Left hindlimb (tissue), 1 donor: ENCODE measurements at regions not wholly inside any gene's neighbourhood (a gene's known extent, or its start where the extent isn't known, plus 50 kb on each side); places are given as distances from the start of the nearest gene placed in this dataset.
"Not testable (repeated sequence)": the region's sequence is repeated elsewhere in the genome, so short reads cannot be mapped to it uniquely, and the experiment has no call there.

Experiments used
- DNase-seq: peaks from one replicate; pipeline ENCODE4 v3.0.0-alpha.2; 2018

DNA sequence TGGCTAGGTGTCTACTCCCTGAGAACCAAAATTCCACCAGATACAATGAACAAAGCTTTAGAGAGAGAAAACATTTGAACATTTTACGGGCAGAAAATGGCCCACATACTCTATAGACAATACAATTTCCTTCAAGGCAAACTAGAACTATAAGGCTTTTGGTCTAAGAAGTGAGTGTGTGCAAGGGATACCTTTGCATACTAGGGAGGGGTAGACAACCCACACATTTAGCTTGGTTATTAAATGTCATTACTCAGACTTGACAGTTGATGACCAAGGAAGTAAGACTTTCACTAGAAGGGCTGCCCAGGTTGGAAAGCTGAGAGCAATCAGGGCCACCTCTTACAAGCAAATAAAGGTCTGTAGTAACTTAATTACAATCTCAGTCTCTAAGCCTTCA lies 64.0 kb upstream of the PLEKHM1 start:
- not testable (repeated sequence) for DNase-seq

DNA sequence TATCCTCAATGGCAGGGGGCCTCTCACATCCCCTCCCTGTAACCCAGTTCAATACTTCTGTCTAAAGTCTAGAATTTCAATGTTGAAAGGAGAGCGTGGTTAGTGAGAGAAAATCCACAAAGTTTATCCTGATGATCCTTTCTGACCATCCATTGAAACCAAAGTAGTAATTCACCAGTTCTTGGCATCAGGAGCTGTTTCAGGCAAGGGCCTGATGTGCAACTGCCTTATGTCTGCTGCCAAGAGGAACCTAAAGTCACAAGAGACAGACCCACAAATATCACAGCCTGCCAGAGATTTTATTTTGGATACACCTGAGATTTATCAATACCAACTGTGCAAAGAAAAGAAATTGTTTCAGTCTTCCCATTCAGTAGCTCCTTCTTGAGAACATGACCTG lies 68.3 kb upstream of the PLEKHM1 start:
- not testable (repeated sequence) for DNase-seq

DNA sequence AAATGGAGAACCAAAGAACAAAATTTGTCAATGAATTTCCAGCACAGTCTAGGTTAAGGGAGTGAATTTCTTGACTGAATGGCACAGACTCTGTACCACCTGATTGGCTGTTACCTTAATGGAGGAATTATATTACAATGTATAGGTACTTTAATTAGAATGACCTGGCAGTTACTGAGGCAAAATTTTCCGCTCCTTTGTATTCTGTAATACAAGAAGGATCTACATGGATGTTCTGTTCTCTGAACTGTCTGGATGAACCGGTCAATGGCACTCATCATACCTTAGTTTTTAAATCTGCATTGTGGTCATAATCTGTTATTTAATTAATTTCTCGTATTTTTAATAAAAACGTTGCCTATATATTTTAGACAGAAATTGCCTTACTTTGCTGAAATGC lies 72.3 kb upstream of the PLEKHM1 start:
- DNase-seq, result not testable (repeated sequence)

DNA sequence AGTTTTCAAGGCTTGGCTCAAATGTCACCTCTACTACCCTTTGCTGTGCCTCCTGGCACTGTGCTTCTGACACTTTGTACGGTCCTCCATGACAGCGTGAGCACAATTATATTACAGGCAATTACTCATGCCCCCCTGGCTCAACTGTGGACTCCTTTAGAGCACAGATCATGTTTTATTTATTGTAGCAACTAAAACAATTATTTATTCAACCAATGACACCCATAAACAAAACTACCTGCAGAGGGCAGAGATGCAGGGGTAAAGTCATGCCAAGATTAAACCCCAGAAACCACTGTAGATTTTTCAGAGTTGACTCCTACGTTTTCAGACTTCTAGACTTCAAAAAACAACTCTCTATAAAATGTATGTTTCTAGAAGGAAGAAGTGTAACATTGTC lies 72.8 kb upstream of the PLEKHM1 start:
- not testable (repeated sequence) for DNase-seq

DNA sequence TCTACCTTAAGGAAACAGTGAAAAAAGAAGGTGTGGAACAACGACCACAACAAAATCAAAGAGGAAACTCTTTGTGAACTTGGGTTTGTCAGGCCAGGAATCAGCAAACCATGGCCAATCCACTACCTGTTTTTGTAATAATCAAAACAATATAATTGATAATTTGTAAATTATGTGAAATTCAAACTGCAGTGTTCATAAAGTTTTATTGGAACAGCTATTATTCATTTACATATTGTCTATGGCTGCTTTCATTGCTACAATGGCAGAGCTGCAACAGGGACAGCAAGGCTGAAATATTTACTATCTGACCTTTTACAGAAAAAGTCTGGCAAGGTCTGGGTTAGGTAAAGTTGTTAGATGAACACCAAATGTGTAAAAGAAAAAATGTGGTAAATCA lies 77.8 kb upstream of the PLEKHM1 start:
- DNase-seq, result not testable (repeated sequence)

DNA sequence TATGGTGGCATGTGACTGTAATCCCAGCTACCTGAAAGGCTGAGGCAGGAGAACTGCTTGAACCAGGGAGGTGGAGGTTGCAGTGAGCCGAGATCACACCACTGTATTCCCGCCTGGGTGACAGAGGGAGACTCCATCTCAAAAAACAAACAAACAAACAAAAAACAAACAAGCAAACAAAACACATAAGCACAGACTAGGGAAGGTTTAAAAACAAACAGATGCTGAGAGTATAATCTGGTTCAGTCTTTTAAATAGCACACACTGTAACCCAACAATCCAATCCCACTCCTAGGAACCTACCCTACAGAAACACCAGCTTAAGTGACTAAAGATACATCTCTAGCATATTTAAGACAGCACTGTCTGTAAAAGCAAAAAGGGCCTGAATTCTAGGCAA lies 82.8 kb upstream of the PLEKHM1 start:
- DNase-seq, result not testable (repeated sequence)

DNA sequence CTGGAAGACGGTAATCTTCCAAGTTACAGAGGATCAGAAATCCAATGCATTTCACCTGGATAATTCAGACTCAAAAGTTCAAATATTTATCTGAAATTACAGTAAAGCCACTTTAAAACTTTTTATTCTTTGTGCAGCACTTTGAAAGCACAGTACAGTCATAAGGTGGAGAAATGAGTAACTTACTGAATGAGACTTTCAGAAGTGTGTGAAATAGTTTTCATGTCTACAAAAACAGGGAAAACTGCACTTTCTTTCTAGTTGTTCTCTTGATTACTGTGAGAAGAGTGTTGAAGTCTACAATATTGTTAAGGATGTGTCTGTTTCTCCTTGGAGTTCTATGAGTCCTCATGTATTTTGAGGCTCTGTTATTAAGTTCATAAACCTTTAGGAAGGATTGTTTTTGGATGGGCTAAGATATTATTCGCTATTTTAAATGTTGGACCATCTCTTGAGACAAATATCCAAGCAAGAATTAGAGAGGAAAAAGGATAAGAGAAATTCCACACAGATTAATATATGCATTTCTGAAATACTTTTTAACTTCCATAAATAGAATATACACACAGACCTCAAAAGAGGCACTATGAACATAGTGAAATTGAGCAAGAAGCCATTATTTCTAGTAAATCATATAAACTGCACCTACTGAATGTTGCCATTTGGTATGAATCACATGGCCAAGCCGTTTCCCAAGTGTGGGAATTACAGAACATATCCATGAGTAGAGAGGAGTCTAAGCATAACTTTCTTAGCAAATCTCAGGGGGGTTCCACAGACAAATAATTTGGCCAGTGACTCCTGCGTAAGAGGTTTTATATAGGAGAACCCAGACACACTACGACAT lies 83.6 kb upstream of the PLEKHM1 start:
- DNase-seq, result no peak

DNA sequence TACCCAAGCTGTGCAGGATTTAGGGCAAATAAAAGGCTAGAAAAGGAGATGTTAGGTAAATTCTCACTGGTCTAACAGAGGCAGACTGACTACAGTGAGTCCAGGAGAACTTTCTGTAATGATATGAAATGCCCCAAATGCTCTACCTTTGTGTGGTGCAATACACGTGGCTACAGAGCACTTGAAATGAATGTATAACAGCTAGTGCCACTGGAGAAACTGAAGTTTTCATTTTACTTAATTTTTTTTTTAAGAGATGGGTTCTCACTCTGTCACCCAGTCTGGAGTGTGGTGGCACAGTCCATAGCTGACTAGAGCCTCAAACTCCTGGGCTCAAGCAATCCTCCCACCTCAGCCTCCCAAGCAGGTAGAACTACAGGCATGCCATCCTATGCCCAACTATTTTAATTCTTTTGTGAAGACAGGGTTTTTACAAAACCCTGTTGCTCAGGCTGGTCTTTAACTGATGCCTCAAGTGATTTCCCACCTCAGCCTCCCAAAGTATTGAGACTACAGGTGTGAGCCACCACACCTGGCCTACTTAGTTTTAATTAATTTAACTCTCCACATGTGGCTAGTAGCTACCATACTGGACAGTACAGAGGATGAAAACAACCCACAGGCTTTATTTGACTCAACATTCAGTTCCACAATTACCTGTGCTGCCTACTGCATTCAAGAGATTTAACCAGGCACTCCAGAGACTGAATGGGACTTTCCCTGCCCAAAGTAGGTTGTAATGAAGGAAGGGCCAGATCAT lies 84.8 kb upstream of the PLEKHM1 start:
- no peak for DNase-seq

DNA sequence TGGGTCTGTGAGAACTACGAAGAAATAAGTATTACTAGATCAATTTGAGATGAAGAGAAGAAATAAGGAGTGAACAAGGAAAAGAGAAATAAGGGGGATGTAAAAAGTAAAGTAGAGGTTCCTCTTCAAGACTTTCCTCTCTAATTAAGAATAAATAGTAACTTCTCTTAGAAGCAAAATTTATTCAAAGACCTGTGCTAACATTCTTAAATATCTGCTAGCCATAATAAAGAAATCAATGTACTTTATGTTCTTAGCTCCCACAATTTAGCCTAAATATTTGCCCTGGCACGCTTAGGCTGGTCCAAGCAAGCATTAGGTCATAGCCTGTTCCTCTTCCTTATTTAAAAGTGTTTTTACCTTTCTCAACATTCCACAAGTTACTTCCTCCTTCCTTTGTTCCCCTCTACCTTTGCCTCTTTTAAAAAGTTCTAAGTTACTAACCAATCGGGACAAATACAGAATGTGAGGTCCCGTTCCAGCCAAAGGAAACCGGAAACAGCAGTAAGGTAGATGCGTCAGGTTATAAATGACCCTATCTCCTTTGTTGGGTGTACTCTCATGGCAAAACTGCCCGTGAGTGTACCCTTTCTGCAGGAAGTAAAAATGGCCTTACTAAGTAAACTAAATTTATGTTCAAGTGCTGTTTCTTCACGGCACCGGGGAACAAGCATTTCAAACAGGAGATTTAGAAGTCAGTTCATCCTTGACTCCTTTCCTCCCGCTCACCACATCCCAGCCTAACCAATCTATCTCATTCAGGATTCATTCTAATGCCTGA lies 86.2 kb upstream of the PLEKHM1 start:
- peak; percentile 26 for DNase-seq

DNA sequence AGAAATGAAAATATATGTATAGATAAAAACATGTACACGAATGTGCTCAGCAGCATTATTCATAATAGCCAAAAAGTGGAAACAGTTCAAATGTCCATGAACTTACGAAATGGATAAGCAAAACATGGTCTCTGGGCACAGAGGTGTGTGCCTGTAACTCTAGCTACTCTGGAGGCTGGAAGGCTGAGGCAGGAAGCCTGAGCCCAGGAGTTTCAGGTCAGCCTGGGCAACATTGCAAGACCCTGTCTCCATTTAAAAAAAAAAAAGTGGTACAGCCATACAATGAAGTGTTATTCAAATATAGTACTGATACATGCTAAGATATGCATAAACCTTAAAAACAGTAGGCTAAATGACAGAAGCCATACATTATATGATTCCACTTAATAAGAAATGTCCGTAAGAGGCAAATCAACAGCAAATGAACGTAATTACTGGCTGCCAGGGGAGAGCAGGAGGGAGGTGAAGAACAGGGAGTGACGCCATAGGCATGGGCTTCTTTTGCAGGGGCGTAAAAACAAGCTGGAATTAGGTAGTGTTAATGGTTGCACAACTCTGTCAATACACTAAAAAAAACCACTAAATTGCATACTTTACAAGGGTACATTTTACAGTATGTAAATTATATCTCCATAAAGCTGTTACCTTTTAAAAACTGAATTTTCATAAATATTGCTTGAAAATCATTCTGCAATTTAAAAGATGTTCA lies 87.2 kb upstream of the PLEKHM1 start:
- no peak for DNase-seq

DNA sequence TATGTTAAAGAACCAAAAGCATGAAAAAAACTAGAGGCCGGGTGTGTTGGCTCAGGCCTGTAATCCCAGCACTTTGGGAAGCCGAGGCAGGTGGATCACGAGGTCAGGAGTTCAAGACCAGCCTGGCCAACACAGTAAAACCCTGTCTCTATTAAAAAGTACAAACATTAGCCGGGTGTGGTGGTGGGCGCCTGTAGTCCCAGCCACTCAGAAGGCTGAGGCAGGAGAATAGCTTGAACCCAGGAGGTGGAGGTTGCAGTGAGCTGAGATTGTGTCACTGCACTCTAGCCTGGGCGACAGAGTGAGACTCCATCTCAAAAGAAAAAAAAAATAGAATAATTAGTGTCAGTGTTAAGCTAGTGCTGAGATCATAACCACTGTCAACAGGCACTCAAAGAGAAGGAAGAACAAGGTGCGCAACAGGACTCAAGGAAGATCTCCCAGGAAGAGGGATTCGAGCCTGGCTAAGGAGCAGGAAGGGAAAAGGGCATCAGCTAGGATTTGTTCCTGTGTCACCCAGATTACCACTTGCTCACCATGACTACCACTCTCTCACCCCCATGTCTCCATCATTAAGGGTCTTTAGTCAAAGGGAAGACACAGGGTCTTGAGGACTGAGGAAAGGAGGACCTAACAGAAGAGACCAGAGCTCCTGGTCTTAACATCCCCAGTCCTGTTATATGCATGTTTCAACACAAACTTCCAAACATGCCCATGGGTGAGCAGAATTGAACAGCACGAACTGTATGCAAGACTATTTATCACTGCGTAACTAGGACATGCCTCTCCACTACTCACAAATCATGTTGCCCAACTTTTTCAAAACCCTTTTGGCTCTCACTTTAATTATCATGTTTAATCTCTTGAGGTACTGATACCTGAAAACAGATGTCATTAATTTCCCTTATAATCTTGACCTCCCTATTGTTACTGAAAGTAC lies 88.3 kb upstream of the PLEKHM1 start:
- DNase-seq, result no peak

DNA sequence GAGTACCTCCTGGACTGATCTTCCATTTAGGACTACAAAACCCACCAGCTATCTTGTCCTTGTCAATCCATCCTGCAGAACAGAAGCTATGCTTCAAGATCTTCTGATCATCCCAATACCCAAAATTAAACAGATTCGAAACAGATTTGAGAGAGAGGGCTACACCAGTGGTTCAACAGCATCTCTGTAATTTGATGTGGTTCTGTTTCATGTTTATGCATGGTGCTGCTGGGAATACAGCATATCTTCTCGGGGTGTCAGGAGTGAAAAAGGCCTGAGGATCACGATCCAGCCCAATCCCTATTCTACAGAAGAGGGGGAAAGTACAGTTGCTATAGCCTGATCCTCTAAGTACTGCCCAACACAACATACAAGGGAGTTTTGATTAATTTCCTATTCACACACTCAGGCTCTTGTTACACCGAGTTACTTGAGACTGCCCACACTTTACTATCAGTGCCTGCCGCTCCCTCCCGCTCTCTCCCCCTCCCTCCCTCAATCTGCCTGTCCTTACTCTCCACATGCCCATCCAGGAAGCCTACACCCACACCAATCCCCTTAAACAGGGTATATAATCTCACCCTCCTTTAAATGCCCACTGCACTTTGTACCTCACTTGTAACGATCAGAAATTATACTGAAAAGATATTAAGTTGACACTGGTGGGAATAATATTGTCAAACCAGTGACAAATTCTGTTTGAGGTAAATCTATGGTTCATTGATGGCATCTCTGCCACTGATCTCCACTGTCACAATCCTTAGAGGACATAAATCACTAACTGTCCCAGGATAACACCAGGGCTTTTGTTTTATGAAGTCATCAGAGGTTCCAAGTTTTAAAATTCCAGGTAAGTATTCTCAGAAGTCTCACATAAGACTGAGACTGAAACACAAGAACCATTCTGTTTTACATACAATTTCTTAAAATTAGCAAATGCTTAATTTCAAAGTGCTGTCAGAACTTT lies 89.3 kb upstream of the PLEKHM1 start:
- DNase-seq, result peak; percentile 29

DNA sequence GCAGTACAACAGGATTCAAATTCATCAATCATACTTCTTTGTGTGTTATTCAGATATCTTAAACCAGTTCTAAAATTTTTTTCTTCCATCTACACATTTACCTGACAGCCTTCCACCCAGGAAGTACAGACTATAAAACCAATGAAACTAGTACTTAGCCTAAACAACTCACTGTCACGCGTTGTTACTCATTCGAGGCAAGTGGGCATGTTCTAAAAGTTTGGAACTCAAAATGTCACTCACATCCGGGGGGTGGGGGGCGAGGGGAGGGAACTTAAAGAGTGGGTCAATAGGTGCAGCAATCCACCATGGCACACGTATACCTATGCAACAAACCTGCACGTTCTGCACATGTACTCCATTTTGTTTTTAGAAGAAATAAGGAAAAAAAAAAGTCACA lies 90.4 kb upstream of the PLEKHM1 start:
- peak; percentile 24 for DNase-seq

DNA sequence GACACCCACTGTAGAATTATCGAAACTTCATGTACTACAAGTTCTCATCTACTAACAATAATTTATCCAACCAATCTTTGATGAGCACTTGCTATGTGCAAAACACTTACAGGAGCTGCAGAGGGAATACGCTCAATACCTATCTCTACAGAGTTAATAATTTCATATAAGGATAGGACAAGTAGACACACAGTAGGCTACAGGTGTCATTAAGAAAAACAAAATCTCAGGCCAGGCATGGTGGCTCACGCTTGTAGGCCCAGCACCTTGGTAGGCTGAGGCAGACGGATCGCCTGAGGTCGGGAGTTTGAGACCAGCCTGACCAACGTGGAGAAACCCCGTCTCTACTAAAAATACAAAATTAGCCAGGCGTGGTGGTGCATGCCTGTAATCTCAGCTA lies 91.3 kb upstream of the PLEKHM1 start:
- DNase-seq, result no peak

DNA sequence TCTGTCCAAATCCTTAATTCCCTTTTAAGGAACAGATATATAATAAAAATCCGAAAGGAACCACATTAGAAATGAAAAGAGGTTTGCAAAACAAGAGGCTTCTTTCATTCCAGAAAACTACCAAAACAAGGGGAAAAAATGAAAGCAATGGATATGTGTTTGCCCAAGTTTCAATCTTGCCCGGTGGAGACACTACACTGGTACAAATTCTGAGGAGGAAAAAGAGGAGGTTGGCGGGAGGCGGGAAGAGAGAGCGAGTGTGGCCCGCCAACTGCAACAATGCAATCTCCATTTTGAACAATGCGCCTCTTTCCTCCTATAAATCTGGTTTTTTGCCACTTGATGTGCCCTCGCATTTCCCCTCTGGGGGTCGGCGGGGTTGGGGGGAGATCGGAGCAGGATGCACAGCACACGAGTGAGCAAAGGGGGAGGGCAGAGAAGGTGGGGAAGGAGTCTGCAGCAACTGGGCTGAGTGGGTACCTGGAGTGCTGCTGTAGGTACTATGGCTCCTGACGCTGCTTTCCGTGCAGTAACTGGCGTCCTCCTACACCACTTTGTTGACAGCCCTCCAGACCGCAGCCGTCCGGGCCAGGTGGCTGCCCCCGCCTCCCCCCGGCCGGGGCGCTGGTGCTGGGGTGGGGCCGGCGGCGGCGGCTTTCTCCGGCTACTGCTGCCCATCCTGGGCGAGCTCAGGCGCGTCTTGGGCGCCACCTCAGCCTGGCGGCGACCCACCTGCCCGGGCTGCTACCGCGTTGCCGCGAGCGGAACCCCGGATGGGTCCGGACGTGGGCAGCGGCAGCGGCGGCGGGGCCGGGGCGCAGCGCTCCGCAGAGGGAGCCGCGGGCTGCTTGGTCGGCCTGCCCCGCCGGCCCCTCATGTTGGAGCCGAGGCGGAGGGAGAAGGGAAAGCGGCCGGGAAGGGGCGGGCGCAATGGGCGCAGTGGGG lies 93.8 kb upstream of the PLEKHM1 start:
- peak; percentile 86 for DNase-seq

DNA sequence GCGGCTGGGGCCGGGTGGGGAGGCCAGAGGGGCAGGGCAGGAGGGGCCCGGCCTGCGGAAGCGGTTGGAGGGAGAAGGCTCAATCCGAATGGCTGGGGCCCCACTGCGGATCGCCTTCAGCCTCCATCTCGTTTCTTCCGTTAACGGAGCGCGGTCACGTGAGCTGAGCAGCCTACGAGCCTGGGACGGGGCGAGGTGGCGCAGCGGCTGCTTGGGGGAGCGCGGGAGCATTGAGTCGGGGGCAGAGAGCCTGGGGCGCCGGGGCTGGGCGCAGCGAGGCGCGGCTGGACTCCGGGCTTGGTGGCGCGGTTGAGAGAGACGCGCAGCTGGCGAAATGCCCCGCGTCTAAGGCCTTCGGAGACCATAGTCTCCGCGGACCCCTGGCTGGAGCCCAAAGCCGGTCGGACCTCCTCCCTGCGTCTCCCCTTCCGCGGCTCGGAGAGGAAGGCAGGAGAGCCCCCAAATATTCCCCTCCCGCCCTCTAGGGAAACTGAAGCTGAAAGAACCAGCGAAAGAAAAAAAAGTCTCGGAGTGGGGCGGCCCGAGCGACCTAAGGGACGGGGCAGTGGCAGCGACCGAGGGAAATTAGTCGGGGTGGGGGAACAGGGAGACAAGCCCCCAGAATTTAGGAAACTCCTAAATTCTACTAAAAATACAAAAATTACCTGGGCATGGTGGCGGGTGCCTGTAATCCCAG lies 94.7 kb upstream of the PLEKHM1 start:
- peak; percentile 91 for DNase-seq

DNA sequence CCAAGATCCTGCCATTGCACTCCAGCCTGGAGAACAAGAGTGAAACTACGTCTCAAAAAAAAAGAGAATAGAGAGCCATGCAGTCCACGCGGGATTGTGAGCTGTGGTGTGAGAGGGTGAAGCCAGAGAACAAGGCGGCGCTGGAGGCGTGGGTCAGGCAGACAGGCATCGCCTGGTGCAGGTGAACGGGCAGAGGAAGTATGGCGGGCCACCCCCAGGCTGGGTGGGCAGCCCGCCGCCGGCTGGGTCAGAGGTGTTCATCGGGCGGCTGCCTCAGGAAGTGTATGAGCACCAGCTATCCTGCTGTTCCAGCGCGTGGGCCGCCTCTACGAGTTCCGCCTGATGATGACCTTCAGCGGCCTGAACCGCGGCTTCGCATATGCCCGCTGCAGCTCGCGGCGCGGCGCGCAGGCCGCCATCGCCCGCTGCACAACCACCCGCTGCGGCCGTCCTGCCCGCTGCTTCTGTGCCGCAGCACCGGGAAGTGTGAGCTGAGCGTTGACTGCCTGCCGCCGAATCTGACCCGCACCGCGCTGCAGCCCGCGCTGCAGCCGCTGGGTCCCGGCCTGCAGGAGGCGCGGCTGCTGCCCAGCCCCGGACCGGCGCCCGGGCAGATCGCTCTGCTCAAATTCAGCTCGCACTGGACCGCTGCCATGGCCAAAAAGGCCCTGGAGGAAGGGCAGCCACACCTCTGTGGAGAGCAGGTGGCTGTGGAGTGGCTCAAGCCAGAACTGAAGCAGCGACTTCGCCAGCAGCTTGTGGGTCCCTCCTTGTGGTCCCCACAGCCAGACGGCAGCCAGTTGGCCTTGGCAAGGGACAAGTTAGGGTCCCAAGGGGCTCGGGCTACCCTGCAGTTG lies 95.5 kb upstream of the PLEKHM1 start:
- peak; percentile 41 for DNase-seq

DNA sequence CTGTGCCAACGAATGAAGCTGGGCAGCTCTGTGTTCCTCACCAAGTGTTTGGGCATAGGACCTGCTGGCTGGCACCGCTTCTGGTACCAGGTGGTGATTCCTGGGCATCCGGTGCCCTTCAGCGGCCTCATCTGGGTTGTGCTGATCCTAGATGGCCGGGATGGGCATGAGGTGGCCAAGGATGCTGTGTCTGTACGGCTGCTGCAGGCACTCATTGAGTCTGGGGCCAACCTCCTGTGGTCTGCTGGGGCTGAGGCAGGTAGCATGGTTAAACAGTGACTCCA lies 96.1 kb upstream of the PLEKHM1 start:
- not testable (repeated sequence) for DNase-seq
